ENCODE measurements at regions not wholly inside any gene's neighbourhood (a gene's known extent, or its start where the extent isn't known, plus 50 kb on each side); places are given as distances from the start of the nearest gene placed in this dataset.

GRCh38 chr9:26758655-26759054 is 133.9 kb downstream of the CAAP1 start:
- TF ChIP-seq RAD21 (IDR thresholded peaks at IDR 0.05; ENCODE audit: low read length) (no peak), EP300 (IDR thresholded peaks at IDR 0.05; ENCODE audit: borderline replicate concordance in 1 of 2, low read depth in 1 of 2, low read length in 1 of 2) (no peak), MEF2A (IDR thresholded peaks at IDR 0.05; ENCODE audit: borderline replicate concordance, low read depth) (no peak), CTCF (IDR thresholded peaks at IDR 0.05) (no peak), POLR2AphosphoS5 (IDR thresholded peaks at IDR 0.05; ENCODE audit: low read depth, low read length) (no peak)

Measured in SK-N-SH (cell line).